Upper lobe of right lung (tissue), 1 donor: ENCODE measurements at regions not wholly inside any gene's neighbourhood (a gene's known extent, or its start where the extent isn't known, plus 50 kb on each side); places are given as distances from the start of the nearest gene placed in this dataset.
A peak's percentile ranks its signal among the peaks of the same experiment; 100 is the strongest.

Experiments used
- ATAC-seq: fragments of 200-7000 bp; cut with Tn5 transposase; one replicate; pipeline ENCODE4 v1.9.1; 2020; ENCODE audit warnings: mild to moderate bottlenecking, moderate library complexity
- DNase-seq: peaks from one replicate; pipeline ENCODE4 v3.0.0-alpha.2; 2020
- H3K27ac ChIP-seq: fragments of 200-600 bp; one replicate; pipeline ENCODE4 v1.8.0; 2022
- H3K27me3 ChIP-seq: fragments of 200-600 bp; one replicate; pipeline ENCODE4 v1.8.0; 2022; ENCODE audit warnings: mild to moderate bottlenecking
- H3K36me3 ChIP-seq: fragments of 200-600 bp; one replicate; pipeline ENCODE4 v1.8.0; 2022
- H3K4me1 ChIP-seq: fragments of 200-600 bp; one replicate; pipeline ENCODE4 v1.8.0; 2022
- H3K4me3 ChIP-seq: fragments of 200-600 bp; one replicate; pipeline ENCODE4 v1.8.0; 2022; ENCODE audit warnings: mild to moderate bottlenecking
- H3K9me3 ChIP-seq: fragments of 200-600 bp; one replicate; pipeline ENCODE4 v1.8.0; 2022
- CTCF ChIP-seq: fragments of 200-600 bp; IDR thresholded peaks from one replicate; pipeline ENCODE4 v1.8.0; 2022; ENCODE audit warnings: antibody characterized with exemption
- intact Hi-C: fragments of 100-400 bp; cut with DNase I; formaldehyde crosslinking; loops from one replicate; pipeline ENCODE4 v1.11.0; 2022
- donor health status: DM: no; HTN: yes; CAD: no; lungs with severe emphysema.

GRCh38 chr4:159500861-159501260, 398.0 kb downstream of the RAPGEF2 start:
- H3K27me3 ChIP-seq, result no peaks in the 10 kb centered on the region
- TF ChIP-seq CTCF, result no peak
- H3K27ac ChIP-seq, result no peak overlapping the region
- H3K4me1 ChIP-seq, result no peaks in the 10 kb centered on the region
- no peaks in the 10 kb centered on the region for H3K9me3 ChIP-seq
- ATAC-seq (no peak), DNase-seq (no peak)
- H3K36me3 ChIP-seq, result no peaks in the 10 kb centered on the region
- intact Hi-C loops, result no loop called here
- H3K4me3 ChIP-seq, result no peak overlapping the region

- intact Hi-C loops, result no loop called here
- no peaks in the 10 kb centered on the region for H3K9me3 ChIP-seq
- no peak overlapping the region for H3K27ac ChIP-seq
- H3K4me1 ChIP-seq, result no peaks in the 10 kb centered on the region
- no peak overlapping the region for H3K4me3 ChIP-seq
- no peak for ATAC-seq
- TF ChIP-seq CTCF, result no peak
- no peaks in the 10 kb centered on the region for H3K36me3 ChIP-seq
- H3K27me3 ChIP-seq, result no peaks in the 10 kb centered on the region
- DNase-seq, result no peak
These were observed 400.5 kb downstream of the RAPGEF2 start for GRCh38 chr4:159503236-159504008.

GRCh38 chr4:159504684-159505083, 401.8 kb downstream of the RAPGEF2 start:
- no peaks in the 10 kb centered on the region for H3K36me3 ChIP-seq
- H3K4me1 ChIP-seq, result no peaks in the 10 kb centered on the region
- ATAC-seq (peak; percentile 54), DNase-seq (no peak)
- TF ChIP-seq CTCF, result no peak
- no peak overlapping the region for H3K27ac ChIP-seq
- H3K27me3 ChIP-seq, result no peaks in the 10 kb centered on the region
- no peak overlapping the region for H3K4me3 ChIP-seq
- H3K9me3 ChIP-seq, result no peaks in the 10 kb centered on the region
- intact Hi-C loops, result no loop called here

GRCh38 chr4:159505266-159505975, 402.5 kb downstream of the RAPGEF2 start:
- no peak for TF ChIP-seq CTCF
- H3K27ac ChIP-seq, result no peak overlapping the region
- H3K36me3 ChIP-seq, result no peaks in the 10 kb centered on the region
- H3K9me3 ChIP-seq, result no peaks in the 10 kb centered on the region
- DNase-seq (no peak), ATAC-seq (no peak)
- H3K4me1 ChIP-seq, result no peaks in the 10 kb centered on the region
- intact Hi-C loops, result no loop called here
- no peak overlapping the region for H3K4me3 ChIP-seq
- no peaks in the 10 kb centered on the region for H3K27me3 ChIP-seq

- Histone ChIP-seq H3K27ac (no peak overlapping the region), H3K36me3 (no peaks in the 10 kb centered on the region), H3K9me3 (no peaks in the 10 kb centered on the region), H3K27me3 (no peaks in the 10 kb centered on the region), H3K4me3 (no peak overlapping the region), H3K4me1 (no peaks in the 10 kb centered on the region)
- DNase-seq (no peak), ATAC-seq (no peak)
- TF ChIP-seq CTCF, result no peak
- intact Hi-C loops, result no loop called here
These were observed 404.1 kb downstream of the RAPGEF2 start for GRCh38 chr4:159506801-159507517.
